HG02571 (cell line): ENCODE measurements at regions not wholly inside any gene's neighbourhood (a gene's known extent, or its start where the extent isn't known, plus 50 kb on each side); places are given as distances from the start of the nearest gene placed in this dataset.
"Not testable (repeated sequence)": the region's sequence is repeated elsewhere in the genome, so short reads cannot be mapped to it uniquely, and the experiment has no call there.

Experiments used
- ATAC-seq: cut with Tn5 transposase; IDR thresholded peaks from one replicate; pipeline ENCODE4 v1.9.1; 2021; ENCODE audit warnings: mild to moderate bottlenecking, moderate library complexity; ENCODE audit not compliant: unreplicated experiment

- no peak for ATAC-seq
Measured at GRCh38 chr12:83320350-83320749, 633.6 kb downstream of the TMTC2 start.

DNA sequence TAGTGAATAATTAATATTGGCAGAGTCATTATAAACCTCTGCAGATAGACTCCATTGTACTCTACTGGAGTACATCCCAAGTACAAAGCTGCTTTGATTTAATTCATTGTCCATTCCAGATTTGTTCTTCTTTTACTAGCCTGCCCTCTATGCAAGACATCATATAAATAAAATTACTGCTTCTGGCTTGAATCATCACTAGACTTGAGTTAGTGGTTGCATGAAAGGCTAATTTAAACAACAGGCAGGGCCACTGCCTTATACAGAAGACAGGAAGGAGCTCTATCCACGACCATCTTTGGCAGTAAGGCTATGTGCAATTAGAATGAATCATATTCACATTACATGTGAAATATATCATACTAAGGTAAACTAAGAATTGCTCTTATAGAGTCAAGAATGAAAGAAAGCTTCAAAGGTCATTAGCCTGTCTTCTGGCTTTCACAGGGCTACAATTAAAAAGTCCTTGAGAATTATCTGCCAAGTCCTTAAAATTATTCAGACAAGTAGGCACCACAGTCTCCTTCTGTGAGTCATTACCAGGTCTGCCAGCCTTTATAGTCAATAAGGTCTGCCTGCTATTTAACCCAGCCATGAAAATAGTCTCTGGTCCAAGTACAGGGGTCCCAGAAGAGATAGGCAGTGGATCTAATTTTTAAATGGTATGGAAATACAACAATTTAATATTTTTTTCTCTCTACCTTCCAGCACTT is 631.8 kb downstream of the TMTC2 start:
- no peak for ATAC-seq

GRCh38 chr12:83317595-83317994 is 630.9 kb downstream of the TMTC2 start:
- no peak for ATAC-seq

DNA sequence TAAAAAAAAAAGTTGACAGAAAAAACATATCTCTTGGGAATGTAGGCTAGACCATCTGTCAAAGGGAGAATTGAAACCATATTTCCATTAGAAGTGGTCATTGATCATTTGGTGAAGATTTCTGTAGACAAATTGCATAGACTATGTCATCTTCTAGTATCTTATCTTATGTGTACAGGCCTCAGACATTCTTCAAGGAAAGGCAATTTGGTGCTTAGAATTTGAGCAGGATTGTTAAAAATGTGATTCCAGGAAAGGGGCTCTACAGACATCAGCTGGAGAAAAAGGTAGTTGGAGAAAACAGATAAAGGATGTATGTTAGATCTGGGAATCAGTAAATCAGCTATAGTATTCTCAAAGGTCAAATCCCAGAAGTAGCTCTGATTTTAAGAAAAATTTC is 627.1 kb downstream of the TMTC2 start:
- ATAC-seq, result no peak

DNA sequence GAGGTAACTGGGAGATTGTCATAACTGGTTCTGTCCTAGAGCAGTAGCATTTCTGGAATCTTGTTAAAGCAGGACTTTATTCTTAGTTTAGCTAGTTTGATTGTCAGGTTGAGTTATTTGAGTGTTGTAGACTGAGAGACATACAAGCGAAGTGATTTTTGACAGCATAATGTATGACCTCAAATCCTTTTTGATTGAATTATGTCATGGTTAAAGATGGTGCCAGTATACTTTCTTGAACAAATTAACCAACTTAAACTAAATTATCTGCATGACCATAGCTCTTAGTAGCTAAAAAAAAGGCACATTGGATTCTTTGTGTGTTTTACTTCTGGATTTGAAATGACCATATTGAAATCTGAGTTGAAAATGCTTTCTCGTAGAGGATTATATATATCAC is 626.6 kb downstream of the TMTC2 start:
- ATAC-seq, result no peak

DNA sequence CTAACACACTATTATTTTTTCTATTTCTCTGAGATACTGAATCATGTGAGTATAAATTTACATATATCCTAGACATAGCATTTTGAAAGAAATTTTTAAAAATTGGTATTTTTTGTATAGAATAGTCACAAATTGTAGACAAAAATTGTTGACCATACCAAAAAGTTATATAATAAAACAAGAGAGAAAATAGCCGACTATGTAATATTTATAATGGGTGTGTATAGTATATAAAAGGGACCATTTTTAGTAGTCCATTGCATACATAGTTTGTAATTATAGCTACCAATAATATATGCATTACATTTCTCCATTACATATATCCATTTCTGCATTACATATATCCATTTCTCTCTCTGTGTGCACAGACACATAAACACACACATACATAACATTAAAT is 590.2 kb downstream of the TMTC2 start:
- no peak for ATAC-seq

DNA sequence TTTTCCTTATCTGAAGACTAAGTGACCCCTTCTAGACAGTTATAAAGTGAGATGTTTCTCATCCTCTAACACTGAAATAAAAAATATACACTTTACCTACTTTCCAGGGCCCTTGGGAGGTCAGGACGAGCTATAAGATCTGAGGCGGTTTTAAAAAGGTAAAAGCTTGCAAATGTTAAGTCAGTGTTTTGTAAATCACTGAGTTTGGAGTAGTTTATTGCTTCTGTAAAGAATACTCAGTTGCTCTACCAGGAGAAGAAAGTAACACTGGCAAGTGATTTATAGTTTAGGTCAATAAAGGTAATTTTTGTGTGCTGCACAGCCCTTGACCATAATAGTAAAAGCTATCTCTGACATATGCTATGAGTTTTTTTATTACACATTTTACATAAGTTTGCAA is 584.5 kb downstream of the TMTC2 start:
- ATAC-seq, result no peak

DNA sequence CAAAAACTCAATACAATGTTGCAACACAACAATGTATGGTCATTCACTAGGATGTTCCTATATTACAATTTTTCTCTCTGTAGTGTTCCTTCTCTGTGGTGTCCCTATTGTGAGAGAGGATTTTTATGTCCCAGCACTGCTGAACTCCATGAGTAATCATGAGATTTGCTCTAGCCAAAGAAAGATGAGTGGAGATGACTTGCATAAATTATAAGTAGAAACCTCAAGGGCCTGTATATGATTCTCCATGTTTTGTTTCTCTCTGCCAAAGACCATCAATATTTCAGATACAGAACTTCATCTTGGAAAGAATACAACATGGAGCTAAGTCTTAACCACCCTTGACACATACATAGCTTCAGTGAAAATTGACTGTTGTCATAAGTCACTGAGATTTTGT is 579.1 kb downstream of the TMTC2 start:
- ATAC-seq, result no peak

DNA sequence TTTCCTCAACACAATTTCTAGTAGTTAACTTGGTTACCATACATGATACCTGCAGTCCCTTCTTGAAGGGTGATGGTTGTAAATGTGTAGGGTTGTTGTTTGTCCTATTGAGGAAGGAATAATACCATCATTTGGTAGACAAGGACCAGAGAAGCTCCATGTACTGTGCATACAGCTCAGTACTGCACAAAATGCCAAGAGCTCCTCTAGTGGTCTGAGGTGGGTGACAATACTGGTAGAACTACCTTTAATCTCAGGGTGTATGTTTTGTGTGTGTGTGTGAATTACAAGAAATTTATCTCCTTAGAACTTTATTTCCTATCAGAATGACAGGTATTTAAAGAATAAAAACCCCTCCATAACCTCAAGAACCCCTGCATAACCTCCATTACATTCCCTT is 575.3 kb downstream of the TMTC2 start:
- no peak for ATAC-seq

- ATAC-seq, result not testable (repeated sequence)
Measured at GRCh38 chr12:83260126-83260525, 573.4 kb downstream of the TMTC2 start.

DNA sequence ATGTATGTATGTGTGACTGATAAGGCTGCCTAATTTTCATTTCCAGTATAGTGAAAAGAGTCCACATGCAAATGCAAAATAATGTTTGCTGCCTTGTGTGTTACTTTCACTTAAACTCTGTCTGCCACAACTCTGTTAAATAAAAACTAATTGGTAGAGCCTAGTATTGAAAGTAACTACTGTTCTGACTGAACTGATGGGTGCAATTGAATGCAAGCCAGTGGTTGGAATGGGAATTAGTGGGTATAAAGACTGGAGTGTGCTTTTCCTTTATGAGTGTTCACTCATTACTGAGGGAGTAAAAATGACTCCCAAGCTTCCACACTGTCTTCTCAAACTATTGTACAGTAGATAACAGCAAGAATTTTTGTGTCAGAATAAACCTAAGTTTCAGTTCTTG is 571.0 kb downstream of the TMTC2 start:
- ATAC-seq, result no peak

GRCh38 chr12:83256562-83256961 is 569.9 kb downstream of the TMTC2 start:
- no peak for ATAC-seq

- no peak for ATAC-seq
Measured at GRCh38 chr12:83250866-83251265, 564.2 kb downstream of the TMTC2 start.

GRCh38 chr12:83245156-83245555 is 558.5 kb downstream of the TMTC2 start:
- ATAC-seq, result no peak

GRCh38 chr12:83244001-83244400 is 557.3 kb downstream of the TMTC2 start:
- no peak for ATAC-seq

GRCh38 chr12:83233987-83234386 is 547.3 kb downstream of the TMTC2 start:
- not testable (repeated sequence) for ATAC-seq

DNA sequence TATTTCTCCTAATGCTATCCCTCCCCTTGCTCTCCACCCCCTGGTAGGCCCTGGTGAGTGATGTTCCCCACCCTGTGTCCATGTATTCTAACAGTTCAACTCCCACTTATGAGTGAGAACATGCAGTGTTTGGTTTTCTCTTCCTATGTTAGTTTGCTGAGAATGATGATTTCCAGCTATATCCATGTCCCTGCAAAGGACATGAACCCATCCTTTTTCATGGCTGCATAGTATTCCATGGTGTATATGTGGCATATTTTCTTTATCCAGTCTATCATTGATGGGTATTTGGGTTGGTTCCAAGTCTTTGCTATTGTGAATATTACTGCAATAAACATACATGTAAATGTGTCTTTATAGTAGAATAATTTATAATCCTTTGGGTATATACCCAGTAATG is 540.3 kb downstream of the TMTC2 start:
- ATAC-seq, result not testable (repeated sequence)

DNA sequence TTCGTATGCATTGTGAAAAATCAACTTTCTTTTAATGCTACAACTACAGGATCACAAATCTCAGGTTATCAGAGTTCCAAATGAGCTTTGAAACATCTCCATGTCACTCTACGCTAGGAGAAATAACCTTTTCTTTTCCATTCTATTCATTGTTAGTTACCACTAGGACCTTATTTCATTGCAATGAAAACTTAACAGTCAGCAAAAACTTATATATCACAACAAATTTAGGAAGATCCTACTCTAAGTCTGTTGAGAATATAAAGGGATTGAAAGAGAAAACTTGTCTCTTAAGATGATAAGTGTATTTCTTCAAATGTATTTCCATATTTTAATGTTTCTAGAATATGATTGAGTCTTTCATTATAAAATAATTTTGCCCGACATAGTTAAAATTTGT is 539.1 kb downstream of the TMTC2 start:
- ATAC-seq, result no peak

GRCh38 chr12:83224012-83224411 is 537.3 kb downstream of the TMTC2 start:
- no peak for ATAC-seq

- no peak for ATAC-seq
Measured at GRCh38 chr12:83220774-83221173, 534.1 kb downstream of the TMTC2 start.

DNA sequence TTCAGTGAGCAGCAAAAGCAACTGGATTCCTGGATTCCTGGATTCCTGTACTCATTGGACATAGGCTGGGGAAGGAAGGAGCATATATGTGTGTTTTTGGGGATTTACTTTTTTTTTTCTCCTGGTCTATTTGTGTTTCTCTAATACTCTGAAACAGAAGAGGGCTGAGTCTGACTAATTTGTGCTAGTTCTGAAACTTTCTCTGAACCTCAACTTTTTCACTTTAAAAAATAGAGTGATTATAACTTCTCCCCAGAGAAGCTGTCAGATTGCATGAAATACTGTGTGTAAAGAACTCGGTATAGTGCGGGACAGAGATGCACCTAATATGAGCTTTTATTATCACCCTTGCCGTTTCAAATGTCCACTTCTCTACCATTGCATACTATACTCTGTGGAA is 529.5 kb downstream of the TMTC2 start:
- ATAC-seq, result no peak

GRCh38 chr12:83214185-83214584 is 527.5 kb downstream of the TMTC2 start:
- ATAC-seq, result no peak

GRCh38 chr12:83210933-83211332 is 524.2 kb downstream of the TMTC2 start:
- ATAC-seq, result no peak
